NB4 (cell line): ENCODE measurements at regions not wholly inside any gene's neighbourhood (a gene's known extent, or its start where the extent isn't known, plus 50 kb on each side); places are given as distances from the start of the nearest gene placed in this dataset.
"Not testable (repeated sequence)": the region's sequence is repeated elsewhere in the genome, so short reads cannot be mapped to it uniquely, and the experiment has no call there.

Source experiments
- DNase-seq: peaks from one replicate; pipeline ENCODE4 v3.0.0; 2010; ENCODE audit warnings: low read depth
- H3K4me3 ChIP-seq: one replicate; pipeline ENCODE4 v1.5.1; 2011; ENCODE audit warnings: mild to moderate bottlenecking, low read depth, low read length, moderate library complexity
- CTCF ChIP-seq: IDR thresholded peaks from one replicate; pipeline ENCODE4 v1.5.1; 2012; ENCODE audit warnings: low read depth, low read length
- MYC ChIP-seq: IDR thresholded peaks from 2 replicates; pipeline ENCODE4 v1.6.1; 2011; ENCODE audit warnings: low read depth, low read length
- POLR2A ChIP-seq: IDR thresholded peaks from 2 replicates; pipeline ENCODE4 v1.6.1; 2011; ENCODE audit warnings: mild to moderate bottlenecking; ENCODE audit not compliant: insufficient read length; ENCODE audit errors: extremely low read depth
- TF ChIP-seq, protein P1 (sequence below): IDR thresholded peaks from 2 replicates; pipeline ENCODE4 v1.6.1; 2011; ENCODE audit warnings: low read depth, low read length

DNA sequence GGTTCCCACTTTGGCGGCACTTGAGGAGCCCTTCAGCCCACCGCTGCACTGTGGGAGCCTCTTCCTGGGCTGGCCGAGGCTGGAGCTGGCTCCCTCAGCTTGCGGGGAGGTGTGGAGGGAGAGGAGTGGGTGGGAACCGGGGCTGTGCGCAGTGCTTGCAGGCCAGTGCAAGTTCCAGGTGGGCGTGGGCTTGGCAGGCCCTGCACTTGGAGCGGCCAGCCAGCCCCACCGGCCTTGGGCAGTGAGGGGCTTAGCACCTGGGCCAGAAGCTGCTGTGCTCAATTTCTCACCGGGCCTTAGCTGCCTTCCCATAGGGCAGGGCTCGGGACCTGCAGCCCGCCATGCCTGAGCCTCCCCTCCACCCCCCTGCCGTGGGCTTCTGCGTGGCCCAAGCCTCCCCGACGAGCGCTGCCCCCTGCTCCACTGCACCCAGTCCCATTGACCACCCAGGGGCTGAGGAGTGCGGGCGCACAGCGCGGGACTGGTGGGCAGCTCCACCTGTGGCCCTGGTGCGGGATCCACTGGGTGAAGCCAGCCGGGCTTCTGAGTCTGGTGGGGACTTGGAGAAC lies 474.3 kb downstream of the MID1IP1 start:
- H3K4me3 ChIP-seq, result no peak overlapping the region
- no peak for TF ChIP-seq CTCF
- TF ChIP-seq MYC, result no peak
- TF ChIP-seq POLR2A, result no peak
- DNase-seq, result no peak

DNA sequence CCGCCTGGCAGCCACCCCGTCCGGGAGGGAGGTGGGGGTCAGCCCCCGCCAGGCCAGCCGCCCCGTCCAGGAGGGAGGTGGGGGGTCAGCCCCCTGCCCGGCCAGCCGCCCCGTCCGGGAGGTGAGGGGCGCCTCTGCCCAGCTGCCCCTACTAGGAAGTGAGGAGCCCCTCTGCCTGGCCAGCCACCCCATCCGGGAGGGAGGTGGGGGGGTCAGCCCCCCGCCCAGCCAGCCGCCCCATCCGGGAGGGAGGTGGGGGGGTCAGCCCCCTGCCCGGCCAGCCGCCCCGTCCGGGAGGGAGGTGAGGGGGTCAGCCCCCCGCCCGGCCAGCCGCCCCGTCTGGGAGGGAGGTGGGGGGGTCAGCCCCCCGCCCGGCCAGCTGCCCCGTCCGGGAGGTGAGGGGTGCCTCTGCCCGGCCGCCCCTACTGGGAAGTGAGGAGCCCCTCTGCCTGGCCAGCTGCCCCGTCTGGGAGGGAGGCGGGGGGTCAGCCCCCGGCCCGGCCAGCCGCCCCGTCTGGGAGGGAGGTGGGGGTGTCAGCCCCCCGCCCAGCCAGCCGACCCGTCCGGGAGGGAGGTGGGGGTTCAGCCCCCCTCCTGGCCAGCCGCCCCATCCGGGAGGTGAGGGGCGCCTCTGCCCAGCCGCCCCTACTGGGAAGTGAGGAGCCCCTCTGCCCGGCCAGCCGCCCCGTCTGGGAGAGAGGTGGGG lies 476.6 kb downstream of the MID1IP1 start:
- DNase-seq, H3K4me3 ChIP-seq: not testable (repeated sequence)

DNA sequence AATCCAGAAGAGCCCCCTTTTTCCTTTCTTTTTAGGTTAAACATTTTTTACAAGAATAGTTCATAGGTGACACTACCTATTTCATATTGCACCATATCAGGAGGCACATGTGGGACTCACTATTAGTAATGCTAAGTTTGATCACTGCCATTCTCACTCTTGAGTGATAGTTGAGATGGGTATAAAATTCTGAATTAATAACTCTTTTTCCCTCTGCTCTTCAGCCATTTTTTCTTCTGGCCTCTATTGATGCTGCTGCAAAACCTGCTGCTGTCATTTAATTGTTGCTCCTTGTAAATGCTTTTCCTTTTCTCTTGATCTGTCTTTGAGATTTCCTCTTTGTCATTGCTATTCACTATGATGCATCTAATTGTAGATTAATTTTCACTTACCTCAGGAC lies 482.0 kb downstream of the MID1IP1 start:
- TF ChIP-seq, protein P1, sequence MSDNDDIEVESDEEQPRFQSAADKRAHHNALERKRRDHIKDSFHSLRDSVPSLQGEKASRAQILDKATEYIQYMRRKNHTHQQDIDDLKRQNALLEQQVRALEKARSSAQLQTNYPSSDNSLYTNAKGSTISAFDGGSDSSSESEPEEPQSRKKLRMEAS, result no peak
- TF ChIP-seq POLR2A, result no peak
- TF ChIP-seq MYC, result no peak
- no peak for TF ChIP-seq CTCF
- no peak for DNase-seq
- no peak overlapping the region for H3K4me3 ChIP-seq

GRCh38 chrX:39288592-39288991 lies 487.3 kb downstream of the MID1IP1 start:
- TF ChIP-seq MYC (no peak), POLR2A (no peak), CTCF (no peak)
- TF ChIP-seq, protein P1, result no peak
- no peak overlapping the region for H3K4me3 ChIP-seq
- no peak for DNase-seq

GRCh38 chrX:39289827-39290226 lies 488.6 kb downstream of the MID1IP1 start:
- no peak for TF ChIP-seq POLR2A
- TF ChIP-seq, protein P1, result no peak
- TF ChIP-seq MYC, result no peak
- TF ChIP-seq CTCF, result no peak
- no peak overlapping the region for H3K4me3 ChIP-seq
- DNase-seq, result no peak

GRCh38 chrX:39293203-39293602 lies 491.9 kb downstream of the MID1IP1 start:
- no peak for DNase-seq
- H3K4me3 ChIP-seq, result no peak overlapping the region
- TF ChIP-seq CTCF (no peak), POLR2A (no peak), MYC (no peak)
- TF ChIP-seq, protein P1, result no peak
